ENCODE measurements at regions not wholly inside any gene's neighbourhood (a gene's known extent, or its start where the extent isn't known, plus 50 kb on each side); places are given as distances from the start of the nearest gene placed in this dataset.
"Not testable (repeated sequence)": the region's sequence is repeated elsewhere in the genome, so short reads cannot be mapped to it uniquely, and the experiment has no call there.

- no peak overlapping the region for H3K27ac Mint-ChIP-seq (ENCODE audit: unreplicated experiment)
- Histone ChIP-seq H3K36me3 (ENCODE audit: control insufficient read depth, insufficient read depth, low read length) (no peaks in the 10 kb centered on the region), H3K9me3 (no peaks in the 10 kb centered on the region), H3K4me3 (ENCODE audit: low read depth, low read length) (no peak overlapping the region), H3K27me3 (replicated peaks; ENCODE audit: control insufficient read depth, insufficient read depth, low read length) (no peaks in the 10 kb centered on the region), H3K4me1 (no peaks in the 10 kb centered on the region)
- BruUV-seq (replicated peaks) = no TSS peak
- ChIA-PET POLR2A (no interaction called here), CTCF (no interaction called here)
- no peak overlapping the region for H3K4me3 Mint-ChIP-seq (ENCODE audit: unreplicated experiment)
- no peak for DNase-seq
- H3K4me1 Mint-ChIP-seq (ENCODE audit: low read depth, unreplicated experiment) = no peaks in the 10 kb centered on the region
- H3K36me3 Mint-ChIP-seq (ENCODE audit: insufficient read depth, unreplicated experiment) = no peaks in the 10 kb centered on the region
- intact Hi-C loops (cut with micrococcal nuclease; ENCODE audit: unreplicated experiment) = no loop called here
- H3K27me3 Mint-ChIP-seq (ENCODE audit: insufficient read depth, unreplicated experiment) = peaks cover 16% of the 10 kb centered on the region
- H3K9me3 Mint-ChIP-seq (ENCODE audit: unreplicated experiment) = no peaks in the 10 kb centered on the region
- TF ChIP-seq, protein P1, sequence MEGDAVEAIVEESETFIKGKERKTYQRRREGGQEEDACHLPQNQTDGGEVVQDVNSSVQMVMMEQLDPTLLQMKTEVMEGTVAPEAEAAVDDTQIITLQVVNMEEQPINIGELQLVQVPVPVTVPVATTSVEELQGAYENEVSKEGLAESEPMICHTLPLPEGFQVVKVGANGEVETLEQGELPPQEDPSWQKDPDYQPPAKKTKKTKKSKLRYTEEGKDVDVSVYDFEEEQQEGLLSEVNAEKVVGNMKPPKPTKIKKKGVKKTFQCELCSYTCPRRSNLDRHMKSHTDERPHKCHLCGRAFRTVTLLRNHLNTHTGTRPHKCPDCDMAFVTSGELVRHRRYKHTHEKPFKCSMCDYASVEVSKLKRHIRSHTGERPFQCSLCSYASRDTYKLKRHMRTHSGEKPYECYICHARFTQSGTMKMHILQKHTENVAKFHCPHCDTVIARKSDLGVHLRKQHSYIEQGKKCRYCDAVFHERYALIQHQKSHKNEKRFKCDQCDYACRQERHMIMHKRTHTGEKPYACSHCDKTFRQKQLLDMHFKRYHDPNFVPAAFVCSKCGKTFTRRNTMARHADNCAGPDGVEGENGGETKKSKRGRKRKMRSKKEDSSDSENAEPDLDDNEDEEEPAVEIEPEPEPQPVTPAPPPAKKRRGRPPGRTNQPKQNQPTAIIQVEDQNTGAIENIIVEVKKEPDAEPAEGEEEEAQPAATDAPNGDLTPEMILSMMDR (IDR thresholded peaks at IDR 0.05; ENCODE audit: insufficient read depth in 1 of 2, low read depth in 1 of 2, low read length in 1 of 2, severe bottlenecking in 1 of 2, unreplicated experiment in 1 of 2) = no peak
These were observed 367.7 kb upstream of the PPP2R3A start for GRCh38 chr3:135597855-135598254.

- H3K4me1 ChIP-seq = no peaks in the 10 kb centered on the region
- ChIA-PET POLR2A (no interaction called here), CTCF (no interaction called here)
- no peak overlapping the region for H3K4me3 ChIP-seq (ENCODE audit: low read depth, low read length)
- TF ChIP-seq, protein P1 (IDR thresholded peaks at IDR 0.05; ENCODE audit: insufficient read depth in 1 of 2, low read depth in 1 of 2, low read length in 1 of 2, severe bottlenecking in 1 of 2, unreplicated experiment in 1 of 2) = no peak
- no peak for DNase-seq
- H3K4me3 Mint-ChIP-seq (ENCODE audit: unreplicated experiment) = no peak overlapping the region
- H3K27me3 ChIP-seq (replicated peaks; ENCODE audit: control insufficient read depth, insufficient read depth, low read length) = no peaks in the 10 kb centered on the region
- H3K36me3 Mint-ChIP-seq (ENCODE audit: insufficient read depth, unreplicated experiment) = no peaks in the 10 kb centered on the region
- H3K36me3 ChIP-seq (ENCODE audit: control insufficient read depth, insufficient read depth, low read length) = no peaks in the 10 kb centered on the region
- no peak overlapping the region for H3K27ac Mint-ChIP-seq (ENCODE audit: unreplicated experiment)
- H3K9me3 ChIP-seq = no peaks in the 10 kb centered on the region
- BruUV-seq (replicated peaks) = no TSS peak
- intact Hi-C loops (cut with micrococcal nuclease; ENCODE audit: unreplicated experiment) = no loop called here
- H3K27me3 Mint-ChIP-seq (ENCODE audit: insufficient read depth, unreplicated experiment) = peaks cover 16% of the 10 kb centered on the region
- no peaks in the 10 kb centered on the region for H3K9me3 Mint-ChIP-seq (ENCODE audit: unreplicated experiment)
- no peaks in the 10 kb centered on the region for H3K4me1 Mint-ChIP-seq (ENCODE audit: low read depth, unreplicated experiment)
These were observed 366.9 kb upstream of the PPP2R3A start for GRCh38 chr3:135598597-135598996.

- H3K27ac Mint-ChIP-seq (ENCODE audit: unreplicated experiment); H3K27me3 ChIP-seq (replicated peaks; ENCODE audit: control insufficient read depth, insufficient read depth, low read length); H3K4me1 Mint-ChIP-seq (ENCODE audit: low read depth, unreplicated experiment); intact Hi-C loops (cut with micrococcal nuclease; ENCODE audit: unreplicated experiment); CTCF ChIA-PET; H3K4me1 ChIP-seq; H3K9me3 Mint-ChIP-seq (ENCODE audit: unreplicated experiment); H3K9me3 ChIP-seq; H3K4me3 ChIP-seq (ENCODE audit: low read depth, low read length); H3K36me3 Mint-ChIP-seq (ENCODE audit: insufficient read depth, unreplicated experiment); H3K36me3 ChIP-seq (ENCODE audit: control insufficient read depth, insufficient read depth, low read length); H3K4me3 Mint-ChIP-seq (ENCODE audit: unreplicated experiment); POLR2A ChIA-PET; DNase-seq; BruUV-seq (replicated peaks): not testable (repeated sequence)
- H3K27me3 Mint-ChIP-seq (ENCODE audit: insufficient read depth, unreplicated experiment) = peaks cover 12% of the 10 kb centered on the region
These were observed 361.0 kb upstream of the PPP2R3A start for GRCh38 chr3:135604512-135604911.

DNA sequence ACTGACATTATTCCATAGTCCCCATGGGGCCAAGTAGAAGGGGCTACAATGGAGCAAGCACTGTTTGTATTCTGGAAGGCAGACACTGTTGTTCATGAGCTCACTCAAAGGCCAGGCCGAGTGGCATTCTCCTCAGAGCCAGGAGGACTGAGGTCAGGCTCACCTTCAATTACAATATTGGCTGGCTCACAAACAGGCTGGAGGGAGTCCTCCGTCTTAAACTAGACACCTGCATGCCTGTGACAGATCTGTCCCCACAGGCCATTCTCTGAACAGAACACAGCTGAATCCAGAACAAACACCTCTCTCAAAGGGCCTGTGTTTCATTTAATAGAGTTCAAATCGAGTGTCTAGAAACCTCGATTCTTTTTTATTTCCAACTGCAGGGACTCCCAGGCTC is 347.4 kb upstream of the PPP2R3A start:
- no peaks in the 10 kb centered on the region for H3K4me1 Mint-ChIP-seq (ENCODE audit: low read depth, unreplicated experiment)
- ChIA-PET CTCF (no interaction called here), POLR2A (no interaction called here)
- H3K9me3 Mint-ChIP-seq (ENCODE audit: unreplicated experiment) = no peaks in the 10 kb centered on the region
- intact Hi-C loops (cut with micrococcal nuclease; ENCODE audit: unreplicated experiment) = no loop called here
- H3K27ac Mint-ChIP-seq (ENCODE audit: unreplicated experiment) = no peak overlapping the region
- TF ChIP-seq, protein P1 (IDR thresholded peaks at IDR 0.05; ENCODE audit: insufficient read depth in 1 of 2, low read depth in 1 of 2, low read length in 1 of 2, severe bottlenecking in 1 of 2, unreplicated experiment in 1 of 2) = no peak
- Histone ChIP-seq H3K27me3 (replicated peaks; ENCODE audit: control insufficient read depth, insufficient read depth, low read length) (no peaks in the 10 kb centered on the region), H3K9me3 (no peaks in the 10 kb centered on the region), H3K36me3 (ENCODE audit: control insufficient read depth, insufficient read depth, low read length) (no peaks in the 10 kb centered on the region), H3K4me1 (no peaks in the 10 kb centered on the region), H3K4me3 (ENCODE audit: low read depth, low read length) (no peak overlapping the region)
- no peak for DNase-seq
- BruUV-seq (replicated peaks) = no TSS peak
- no peak overlapping the region for H3K4me3 Mint-ChIP-seq (ENCODE audit: unreplicated experiment)
- no peaks in the 10 kb centered on the region for H3K36me3 Mint-ChIP-seq (ENCODE audit: insufficient read depth, unreplicated experiment)
- H3K27me3 Mint-ChIP-seq (ENCODE audit: insufficient read depth, unreplicated experiment) = peaks cover 6% of the 10 kb centered on the region

Measured in Caco-2 (cell line).